NCI-H446 treated with DMSO at 0.1 percent for 48 hours (cell line): ENCODE measurements at regions not wholly inside any gene's neighbourhood (a gene's known extent, or its start where the extent isn't known, plus 50 kb on each side); places are given as distances from the start of the nearest gene placed in this dataset.

Experiments
- DNase-seq: peaks from one replicate; lab custom pipeline; 2025; lab: John Stamatoyannopoulos, UW

DNA sequence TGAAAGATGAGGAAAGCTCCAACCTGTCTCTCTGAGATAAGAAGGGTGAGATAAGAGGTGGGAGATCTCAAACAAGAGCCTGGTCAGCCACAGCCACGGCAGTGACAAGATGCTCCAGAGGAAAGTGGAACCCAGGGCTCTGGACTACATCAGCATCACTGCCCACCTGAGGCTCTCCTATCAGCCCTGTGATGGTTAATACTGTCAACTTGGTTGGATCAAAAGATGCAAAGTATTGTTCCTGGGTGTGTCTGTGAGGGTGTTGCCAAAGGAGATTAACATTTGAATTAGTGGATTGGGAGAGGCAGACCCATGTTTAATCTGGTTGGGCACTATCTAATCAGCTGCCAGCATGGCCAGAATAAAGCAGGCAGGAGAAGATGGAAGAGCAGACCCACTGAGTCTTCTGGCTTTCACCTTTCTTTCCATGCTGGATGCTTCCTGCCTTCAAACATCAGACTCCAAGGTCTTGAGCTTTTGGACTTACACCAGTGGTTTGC lies 476.6 kb upstream of the NBEA start:
- no peak for DNase-seq

DNA sequence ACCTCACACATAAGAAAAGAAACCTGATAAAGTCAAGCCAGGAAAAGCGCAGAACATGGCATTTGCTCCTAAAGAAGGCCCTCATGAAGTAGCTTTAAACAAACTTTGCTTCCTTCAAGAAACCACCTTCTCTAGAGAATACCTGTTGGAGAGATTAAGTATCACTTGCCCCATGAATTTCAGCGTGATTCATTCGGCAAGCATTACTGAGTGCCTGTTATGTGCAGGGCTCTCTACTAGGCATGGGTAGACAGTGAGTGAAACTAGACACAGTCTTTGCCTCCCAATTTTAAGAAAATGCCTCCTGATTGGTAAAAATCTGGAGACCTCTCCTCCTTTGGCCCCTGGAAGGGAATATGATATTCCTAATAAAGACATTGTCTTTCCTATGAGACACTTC lies 475.8 kb upstream of the NBEA start:
- DNase-seq: no peak

DNA sequence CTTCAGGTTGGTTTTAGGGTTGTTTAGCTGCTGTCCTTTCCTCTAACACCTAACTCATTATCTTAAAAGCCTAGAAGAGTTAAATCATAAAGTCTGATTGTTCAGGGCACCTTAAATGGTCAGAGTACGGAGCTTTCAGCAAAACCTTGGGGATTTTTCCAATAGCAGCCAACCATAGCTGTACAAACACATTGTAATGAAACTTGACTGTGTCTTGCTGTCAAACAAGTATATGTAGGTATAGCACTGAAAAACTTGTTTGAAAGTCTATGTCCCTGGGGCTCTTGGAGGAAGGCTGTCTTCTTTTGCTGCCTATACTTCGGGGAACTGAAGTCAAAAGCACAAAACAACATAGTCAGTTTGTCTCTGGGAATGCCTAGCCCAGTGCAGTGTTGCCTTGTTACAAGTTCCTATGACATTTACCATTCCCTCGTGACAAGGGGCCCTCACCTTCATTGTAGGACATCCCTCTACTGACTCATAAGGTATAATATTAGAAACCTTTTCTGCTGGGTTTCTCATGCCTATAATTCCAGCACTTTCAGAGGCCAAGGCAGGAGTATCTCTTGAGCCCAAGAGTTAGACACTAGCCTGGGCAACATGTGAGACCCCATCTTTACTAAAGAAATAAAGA lies 474.5 kb upstream of the NBEA start:
- DNase-seq: no peak

DNA sequence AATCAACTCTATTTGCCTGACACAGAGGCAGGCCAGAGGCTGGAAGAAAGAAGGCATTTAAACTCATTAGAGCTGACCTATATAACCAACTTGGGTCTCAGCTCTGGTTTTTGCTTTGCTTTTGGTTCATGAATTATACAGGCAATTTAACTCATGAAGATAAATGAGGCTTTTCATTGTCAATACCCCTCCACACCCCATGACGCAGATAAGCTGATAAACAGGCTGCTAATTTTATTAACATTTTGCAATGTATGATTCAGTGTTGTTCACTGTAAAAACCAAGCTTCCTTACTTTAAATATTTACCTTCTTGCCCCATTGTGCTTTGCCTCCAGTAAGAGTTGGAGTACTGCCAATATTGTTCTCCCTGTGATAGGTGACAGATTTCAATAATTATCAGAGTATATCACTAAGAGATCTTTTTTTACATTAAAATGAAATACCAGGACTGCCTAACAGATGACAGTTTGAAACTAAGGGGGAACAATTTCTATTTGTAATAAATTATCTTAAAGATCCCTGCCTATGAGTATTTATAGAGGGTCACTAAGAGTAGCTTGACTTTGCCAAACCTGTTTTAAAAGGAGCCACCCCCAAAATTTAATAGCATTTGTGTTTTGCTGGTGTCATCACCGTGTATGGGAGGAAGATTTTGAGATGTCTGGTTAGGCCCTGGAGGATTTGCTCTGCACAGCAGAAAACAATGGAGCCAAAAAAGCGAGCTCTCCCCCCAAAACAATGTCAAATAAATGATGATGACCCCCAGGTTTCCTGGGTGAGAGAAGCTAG lies 472.7 kb upstream of the NBEA start:
- DNase-seq: no peak

DNA sequence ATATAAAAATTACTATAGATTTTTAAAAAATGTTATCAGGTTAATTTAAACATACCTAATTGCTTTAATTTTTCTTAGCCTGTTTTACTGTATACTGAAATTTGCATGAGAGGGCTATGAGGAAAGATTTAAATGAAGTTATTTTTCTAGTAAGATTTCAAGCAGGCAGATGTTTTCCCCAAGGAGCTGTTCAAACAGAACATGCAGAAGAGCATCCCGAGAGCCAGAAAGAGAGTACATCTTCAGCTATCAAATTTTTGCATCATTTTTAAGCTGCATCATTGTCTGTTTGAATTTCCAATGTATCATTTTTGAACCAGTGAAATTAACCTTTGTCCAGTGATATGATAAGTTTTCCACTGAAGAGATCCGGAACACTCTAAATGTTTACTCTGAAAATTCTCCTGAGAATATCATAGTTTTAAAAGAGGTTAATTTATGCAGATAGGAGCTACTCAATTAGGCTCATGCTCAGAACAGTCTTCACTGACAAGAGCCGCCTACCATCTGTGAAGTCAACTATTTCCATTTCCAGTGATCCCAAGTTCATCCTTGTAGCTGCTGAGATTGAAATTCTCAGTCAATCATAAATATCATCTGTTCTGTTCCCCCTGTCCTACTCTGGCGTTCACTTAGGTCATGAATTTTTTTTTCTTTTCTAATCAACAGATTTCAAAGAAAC lies 467.7 kb upstream of the NBEA start:
- DNase-seq: no peak

DNA sequence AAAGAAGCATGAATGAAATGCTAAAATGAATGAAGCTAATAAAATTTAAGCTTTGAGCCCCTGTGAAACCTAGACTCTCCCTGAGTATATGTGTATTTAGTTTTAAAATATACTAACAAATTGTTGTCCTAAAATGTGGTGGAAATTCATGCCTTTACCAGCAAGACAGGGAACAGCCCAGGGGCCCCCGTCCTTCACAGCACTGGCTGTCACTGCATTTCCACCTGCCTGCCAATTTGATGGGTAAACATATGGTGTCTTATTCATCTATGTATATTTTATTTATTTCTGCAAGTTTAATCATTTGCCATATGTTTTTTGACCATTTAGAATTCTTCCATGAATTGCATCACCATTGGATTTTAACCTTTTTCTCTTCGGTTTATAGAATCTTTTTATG lies 463.7 kb upstream of the NBEA start:
- no peak for DNase-seq

DNA sequence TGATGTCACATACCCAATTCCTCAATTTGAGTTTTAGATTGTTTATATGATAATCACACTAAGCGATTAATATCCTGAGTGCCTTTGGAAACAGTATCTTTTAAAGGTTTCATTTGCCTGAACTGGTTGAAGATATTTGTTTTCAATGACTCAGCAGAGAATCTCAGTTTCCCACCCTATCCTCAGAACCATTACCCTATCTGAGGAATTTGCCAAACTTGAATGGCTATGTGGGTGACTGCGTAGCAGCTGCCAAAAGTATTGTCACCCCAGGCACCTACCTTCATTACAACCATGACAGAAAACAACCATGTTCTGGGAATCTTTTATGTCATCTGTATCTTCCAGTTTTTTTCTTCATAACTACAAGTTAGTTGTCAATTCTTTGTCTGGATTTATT lies 440.1 kb upstream of the NBEA start:
- no peak for DNase-seq

DNA sequence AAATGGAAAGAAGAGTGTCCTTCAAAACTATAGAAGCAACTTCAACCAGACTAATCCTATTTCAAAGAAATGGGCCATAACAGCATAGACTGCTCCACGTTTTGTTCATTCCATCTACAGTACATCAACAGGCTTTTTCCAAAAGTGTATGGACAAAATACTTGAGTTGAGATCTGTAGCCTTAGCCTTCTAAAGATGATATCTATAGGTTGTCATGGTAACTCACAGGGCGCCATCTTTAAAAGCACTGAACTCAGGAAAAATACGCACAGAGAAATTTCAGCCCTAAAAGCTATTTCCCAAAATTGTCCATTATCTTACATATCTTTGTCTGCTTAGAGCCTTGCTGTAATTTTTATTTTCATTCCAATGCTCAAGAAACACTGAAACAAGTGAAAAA lies 439.4 kb upstream of the NBEA start:
- DNase-seq: no peak

DNA sequence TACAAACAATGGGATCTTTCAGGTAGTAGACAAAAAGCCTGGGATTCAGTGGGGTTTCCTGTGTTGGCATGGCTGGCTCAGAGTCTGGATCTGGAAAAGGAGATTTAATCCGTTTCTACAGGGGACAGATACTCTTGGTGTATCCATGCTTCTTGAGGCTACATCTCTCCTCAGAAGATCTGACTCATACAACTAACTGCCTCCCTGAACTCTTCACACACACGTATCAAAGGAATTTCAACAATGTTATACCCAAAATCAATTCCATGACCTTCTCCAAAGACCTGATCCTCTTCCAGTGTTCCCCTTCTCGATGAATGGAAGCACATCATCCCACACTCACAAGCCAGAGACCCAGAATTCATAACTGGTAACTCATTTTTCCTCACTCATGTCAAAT lies 435.3 kb upstream of the NBEA start:
- no peak for DNase-seq

DNA sequence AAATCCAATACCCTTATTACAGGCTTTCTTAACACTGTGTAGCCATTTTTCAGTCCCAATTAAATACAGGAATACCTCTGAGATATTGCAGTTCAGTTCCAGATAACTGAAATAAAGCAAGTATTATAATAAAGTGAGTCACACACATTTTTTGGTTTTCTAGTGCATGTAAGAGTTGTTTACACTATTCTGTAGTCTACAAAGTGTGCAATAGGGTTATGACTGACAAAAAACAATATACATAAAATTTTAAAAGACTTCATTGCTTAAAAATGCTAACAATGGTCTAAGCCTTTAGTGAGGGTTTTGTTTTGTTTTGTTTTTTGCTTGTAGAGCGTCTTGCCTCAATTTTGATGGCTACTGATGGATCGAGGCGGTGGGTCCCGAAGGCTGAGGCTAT lies 434.4 kb upstream of the NBEA start:
- no peak for DNase-seq

DNA sequence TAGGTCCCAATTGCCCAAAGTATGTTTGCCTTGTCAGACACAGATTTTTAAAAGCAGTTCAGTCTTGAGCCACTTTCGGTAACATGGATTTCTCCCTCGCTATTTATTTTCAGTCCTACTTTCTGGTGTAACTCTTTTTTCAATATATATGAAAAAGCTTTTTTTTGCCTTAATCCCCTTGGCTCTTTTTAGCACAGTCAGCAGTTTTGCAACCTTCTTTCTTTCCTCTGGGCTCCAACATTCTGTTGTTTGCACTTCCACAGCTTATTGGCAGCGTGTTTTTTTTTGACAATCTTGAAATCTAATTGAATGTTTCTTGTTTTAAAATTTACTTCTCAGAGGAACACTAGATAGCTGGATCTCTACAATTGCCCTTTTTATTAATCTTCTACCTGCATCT lies 429.3 kb upstream of the NBEA start:
- DNase-seq: no peak

DNA sequence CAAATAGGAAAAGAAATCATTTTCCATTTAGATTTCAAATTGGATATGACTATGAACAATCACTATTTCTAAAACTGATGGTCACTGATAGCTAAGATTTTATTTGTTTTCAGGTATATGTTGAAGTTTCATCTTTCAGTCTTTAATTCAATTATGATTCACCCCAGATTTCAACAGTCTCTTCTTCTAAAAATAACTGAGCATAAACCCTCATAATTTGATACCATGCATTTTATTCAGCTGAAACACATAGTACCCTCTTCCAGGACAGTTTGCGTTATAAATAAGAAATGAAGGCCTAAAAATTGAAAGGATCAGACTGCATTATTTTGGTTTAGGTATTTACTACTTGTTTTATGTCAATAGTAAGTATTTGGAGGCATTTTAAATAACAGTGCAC lies 428.5 kb upstream of the NBEA start:
- no peak for DNase-seq

DNA sequence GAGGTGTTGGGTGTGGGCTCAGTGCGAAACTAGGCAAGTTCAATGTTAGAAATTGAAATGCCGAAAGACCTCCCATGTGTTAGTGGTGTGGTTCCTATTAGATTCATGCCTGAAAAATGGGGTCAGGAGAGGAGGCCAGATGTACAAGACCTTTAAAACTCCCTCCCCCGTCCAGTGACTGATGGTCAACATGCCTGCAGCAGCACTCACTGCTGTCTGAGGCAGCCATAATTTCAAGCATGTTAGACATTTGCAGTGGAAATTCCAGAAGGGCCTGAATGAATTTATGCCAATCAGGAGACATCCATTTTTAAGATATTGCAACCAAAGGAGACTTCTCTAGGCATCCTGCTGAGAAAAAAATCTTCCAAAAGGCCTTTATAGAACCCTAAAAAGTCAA lies 426.9 kb upstream of the NBEA start:
- DNase-seq: no peak

DNA sequence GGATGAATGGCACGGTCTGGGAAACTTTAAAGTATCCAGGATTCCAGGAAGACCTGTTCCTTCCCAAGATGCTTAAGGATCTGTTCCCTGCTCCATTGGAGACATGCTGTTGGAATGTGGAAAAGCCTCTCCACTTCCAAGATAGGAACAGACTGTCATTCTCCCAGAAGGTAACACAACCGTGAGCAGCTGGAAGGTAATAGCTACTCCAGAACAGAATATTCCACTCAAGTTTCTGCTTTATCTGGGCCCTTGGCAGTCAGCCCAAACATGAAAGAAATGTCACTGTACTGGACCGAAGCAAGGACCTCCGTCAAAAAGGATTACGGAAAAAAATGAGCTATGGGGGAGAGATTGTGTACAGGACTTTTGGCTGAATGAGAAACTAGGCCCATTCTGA lies 420.9 kb upstream of the NBEA start:
- DNase-seq: no peak

DNA sequence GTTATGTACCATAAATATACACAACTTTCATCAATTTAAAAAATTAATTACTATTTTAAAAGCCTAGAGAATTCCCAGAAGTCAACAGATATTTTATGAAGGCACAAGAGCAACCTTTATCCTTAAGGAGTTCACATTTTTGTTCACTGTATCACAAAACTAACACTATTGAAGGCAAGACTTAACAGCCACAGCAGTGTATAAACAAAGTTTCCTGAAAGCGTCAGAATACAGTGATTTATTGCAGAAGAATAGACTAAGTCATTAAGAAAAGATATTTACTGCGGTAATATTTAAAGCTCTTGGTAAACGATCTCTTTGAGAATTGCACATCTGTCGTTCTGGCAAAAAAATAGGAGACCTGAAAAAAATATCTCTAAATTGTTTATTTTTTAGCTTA lies 419.3 kb upstream of the NBEA start:
- DNase-seq: peak; percentile 67

DNA sequence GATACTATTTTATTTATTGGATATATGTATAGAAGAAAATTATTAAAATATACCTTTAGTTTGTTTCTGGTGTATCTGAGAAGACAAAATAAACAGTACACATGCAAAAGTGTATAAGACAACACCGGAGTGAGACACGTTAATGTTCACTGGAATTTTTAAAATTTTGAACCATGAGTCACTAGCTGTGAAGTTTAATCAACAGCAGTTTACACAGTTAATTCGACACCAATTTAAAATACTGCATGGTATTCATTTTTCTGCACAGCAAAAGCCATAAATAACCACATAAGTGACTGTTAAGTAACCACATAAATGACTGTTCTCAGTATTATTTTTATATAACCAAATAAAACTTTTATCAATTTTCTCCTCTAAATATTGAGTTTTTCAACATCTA lies 418.7 kb upstream of the NBEA start:
- no peak for DNase-seq

DNA sequence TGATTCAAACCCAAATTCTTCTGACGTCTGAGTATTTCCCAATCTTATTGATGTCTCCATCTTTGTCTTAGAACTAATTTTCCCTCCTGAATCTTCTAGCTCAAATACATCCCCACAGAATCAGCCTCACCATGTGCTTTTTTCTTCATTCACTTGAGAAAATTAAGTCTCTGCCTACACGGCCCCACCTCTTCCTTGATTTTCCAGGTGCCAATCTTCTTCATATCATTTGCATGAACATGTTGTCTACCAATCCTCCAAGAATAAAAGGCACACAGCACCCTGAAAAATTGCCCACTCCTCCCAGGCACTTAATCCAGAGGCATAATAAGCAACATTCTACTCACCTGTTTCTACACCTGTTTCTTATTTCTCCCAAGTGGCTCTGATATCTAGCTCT lies 408.1 kb upstream of the NBEA start:
- no peak for DNase-seq

DNA sequence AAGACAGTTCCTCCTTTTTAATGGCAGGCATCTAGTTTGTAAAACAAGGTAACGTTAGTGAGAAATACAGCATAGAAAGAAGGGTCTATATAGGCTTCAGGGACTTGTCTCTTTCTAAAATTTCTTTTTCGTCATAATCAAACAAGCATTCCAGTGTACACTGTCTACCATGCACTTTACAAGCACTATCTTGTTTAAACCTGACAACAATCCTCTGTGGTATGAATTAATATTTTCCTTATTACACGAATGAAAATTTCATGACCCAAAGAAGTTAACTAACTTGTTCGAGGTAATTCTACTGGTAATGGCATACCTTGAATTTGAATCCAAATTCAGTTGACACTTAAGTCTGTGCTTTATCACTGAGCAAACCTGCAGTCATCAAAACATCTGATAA lies 399.7 kb upstream of the NBEA start:
- DNase-seq: no peak

DNA sequence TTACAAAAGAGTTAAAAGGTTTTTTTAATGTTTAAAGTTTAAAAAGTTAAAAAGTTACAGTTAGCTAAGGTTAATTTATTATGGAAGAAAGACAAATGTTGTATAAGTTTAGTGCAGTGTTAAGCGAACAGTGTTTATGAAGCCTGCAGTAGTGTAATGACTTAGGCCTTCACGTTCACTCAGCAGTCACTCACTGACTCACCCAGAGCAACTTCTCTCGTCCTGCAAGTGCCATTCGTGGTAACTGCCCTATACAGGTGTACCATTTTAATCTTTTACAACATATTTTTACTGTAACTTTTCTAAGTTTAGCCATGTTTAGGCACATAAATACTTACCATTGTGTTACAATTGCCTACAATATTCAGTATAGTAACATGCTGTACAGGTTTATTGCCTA lies 398.2 kb upstream of the NBEA start:
- no peak for DNase-seq

DNA sequence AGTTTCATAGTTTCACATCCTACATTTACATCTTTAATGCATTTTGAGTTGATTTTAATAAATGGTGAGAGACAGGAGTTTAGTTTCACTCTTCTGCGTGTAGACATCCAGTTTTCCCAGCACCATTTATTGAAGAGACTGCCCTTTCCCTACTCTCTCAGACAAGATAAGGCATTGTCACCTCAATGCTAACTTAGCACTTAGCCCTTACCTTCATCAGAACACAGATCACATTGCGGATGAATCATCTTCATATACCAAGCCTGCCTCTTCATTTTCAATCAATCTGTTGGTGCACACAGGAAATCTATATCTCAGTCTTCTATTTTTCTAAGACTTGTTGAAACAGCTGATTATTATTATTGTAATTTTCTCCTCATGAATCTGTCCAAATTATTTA lies 396.6 kb upstream of the NBEA start:
- DNase-seq: no peak

DNA sequence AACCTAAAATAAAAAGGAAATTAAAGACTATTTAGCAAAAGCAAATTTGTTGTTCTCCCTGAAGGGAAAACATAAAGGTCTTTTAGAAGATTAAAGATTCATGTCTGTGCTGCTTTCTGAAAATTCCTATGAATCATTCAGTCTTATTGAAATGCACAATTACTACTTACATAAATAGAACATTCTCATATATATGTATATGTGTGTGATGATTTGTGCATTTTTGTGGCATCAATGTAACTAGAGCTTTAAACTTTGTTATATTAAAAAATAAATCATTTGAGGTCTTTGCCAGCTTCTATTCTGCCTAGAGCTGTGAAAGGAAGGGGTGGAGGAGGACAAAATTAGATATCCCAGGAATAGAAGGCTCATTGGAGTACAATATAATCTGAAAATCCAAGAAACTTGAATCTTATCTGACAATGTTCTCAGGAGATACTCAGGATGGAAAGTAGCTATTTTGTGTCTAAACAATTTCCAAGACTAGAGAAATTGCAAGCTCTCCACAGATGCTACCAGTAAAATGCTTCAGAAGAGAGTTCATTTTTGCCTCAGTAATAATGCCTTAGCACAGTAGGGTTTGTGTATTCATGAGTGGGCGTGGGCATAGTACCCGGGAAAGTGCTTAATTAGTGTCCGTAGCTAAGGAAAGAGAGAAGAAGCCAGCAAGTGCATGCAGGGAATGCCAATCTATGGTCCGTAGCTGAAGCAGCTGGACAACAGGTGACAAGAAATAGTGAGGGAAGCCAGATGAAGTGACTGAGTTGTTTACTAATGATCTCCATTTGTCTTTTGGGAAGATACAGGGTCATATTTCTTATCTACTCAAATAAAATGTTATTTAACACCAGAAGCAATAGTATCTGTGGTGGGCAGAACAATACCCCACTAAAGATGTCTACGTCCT lies 395.5 kb upstream of the NBEA start:
- no peak for DNase-seq

DNA sequence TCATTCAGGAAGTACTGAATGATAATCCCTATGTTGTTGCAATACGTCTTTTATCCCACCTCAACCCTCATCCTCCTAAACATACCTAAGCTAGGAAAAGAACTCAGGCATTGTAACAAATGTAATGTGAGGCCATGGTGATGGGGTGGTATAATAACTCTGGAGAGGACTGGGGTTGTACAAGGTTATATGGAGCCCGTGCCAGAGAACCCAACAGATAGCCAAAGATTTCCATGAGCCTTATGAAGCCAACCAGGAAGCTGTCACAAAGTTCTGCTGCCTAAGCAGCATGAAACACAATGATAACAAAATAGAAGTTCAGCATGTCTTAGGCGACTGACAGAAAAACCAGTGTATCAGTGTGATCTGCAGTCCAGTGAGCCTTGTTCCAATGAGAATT lies 394.1 kb upstream of the NBEA start:
- no peak for DNase-seq
